NB4 (cell line): ENCODE measurements at regions not wholly inside any gene's neighbourhood (a gene's known extent, or its start where the extent isn't known, plus 50 kb on each side); places are given as distances from the start of the nearest gene placed in this dataset.

Source experiments
- CTCF ChIP-seq: IDR thresholded peaks from one replicate; pipeline ENCODE4 v1.5.1; 2012; ENCODE audit warnings: low read depth, low read length
- MYC ChIP-seq: IDR thresholded peaks from 2 replicates; pipeline ENCODE4 v1.6.1; 2011; ENCODE audit warnings: low read depth, low read length

- TF ChIP-seq CTCF (no peak), MYC (no peak)
These were observed 410.1 kb downstream of the NPIPA8 start for GRCh38 chr16:17926461-17926860.
